HG02763 (cell line): ENCODE measurements at regions not wholly inside any gene's neighbourhood (a gene's known extent, or its start where the extent isn't known, plus 50 kb on each side); places are given as distances from the start of the nearest gene placed in this dataset.

Source experiments
- ATAC-seq: cut with Tn5 transposase; IDR thresholded peaks from one replicate; pipeline ENCODE4 v1.9.1; 2021; ENCODE audit warnings: mild to moderate bottlenecking, moderate library complexity; ENCODE audit not compliant: unreplicated experiment

GRCh38 chr13:99027661-99028425 lies 50.0 kb upstream of the DOCK9 start:
- no peak for ATAC-seq

GRCh38 chr13:99028890-99029289 lies 51.0 kb upstream of the DOCK9 start:
- no peak for ATAC-seq

GRCh38 chr13:99029576-99029975 lies 51.7 kb upstream of the DOCK9 start:
- ATAC-seq = no peak

DNA sequence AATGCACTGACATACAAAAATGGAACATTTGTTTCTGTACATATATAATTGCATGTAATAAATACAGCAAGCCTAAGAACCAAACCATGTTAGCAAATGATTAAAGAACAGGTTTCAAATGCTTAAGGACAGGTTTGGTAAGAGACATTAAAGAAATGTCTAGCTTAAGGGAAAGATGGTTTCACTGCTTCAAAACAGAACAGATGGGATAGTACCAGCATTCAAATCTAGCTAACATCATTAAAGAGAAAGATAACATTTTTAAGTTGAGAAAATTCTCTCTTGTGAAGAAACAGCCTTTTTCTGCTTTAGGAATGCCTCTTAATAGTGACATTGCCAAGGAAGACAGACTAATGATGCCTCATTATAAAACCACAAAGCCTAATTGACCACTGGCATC lies 52.5 kb upstream of the DOCK9 start:
- ATAC-seq = no peak

DNA sequence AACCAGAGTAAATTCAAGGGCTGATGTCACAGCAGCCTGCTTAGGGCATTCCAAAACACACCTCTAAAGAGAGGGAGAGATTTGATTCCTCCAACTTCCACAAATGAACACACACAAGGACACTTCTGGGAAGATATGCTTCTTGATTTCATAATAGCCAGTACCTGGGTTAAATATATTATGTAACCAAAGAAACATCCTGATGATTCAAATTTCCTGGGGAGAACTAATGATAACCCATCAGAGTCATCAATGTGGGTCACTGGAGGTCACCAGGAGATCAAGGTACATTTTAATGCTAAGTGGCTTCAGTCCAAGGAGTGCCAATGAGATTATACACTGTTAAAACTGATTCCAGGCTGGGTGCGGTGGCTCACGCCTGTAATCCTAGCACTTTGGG lies 54.0 kb upstream of the DOCK9 start:
- ATAC-seq = no peak

DNA sequence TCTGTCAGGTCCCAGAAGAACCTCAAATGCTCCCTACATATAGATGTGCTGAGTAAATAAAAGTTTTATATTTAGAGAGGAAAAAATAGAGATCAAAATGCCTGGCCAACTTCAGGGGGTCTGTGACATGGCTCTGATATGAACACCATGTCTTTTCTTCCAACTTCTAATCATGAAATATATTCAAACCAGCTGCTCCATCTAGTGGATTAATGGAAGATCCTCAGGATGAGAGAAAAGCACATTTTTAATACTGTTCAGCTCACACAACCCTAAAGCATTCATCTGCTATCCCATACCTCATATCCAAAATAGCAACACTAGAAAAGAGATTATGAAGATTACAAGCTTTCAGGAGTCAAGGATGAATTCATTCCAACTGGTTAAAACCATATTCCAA lies 56.0 kb upstream of the DOCK9 start:
- ATAC-seq = no peak

GRCh38 chr13:99034333-99035085 lies 56.6 kb upstream of the DOCK9 start:
- no peak for ATAC-seq

DNA sequence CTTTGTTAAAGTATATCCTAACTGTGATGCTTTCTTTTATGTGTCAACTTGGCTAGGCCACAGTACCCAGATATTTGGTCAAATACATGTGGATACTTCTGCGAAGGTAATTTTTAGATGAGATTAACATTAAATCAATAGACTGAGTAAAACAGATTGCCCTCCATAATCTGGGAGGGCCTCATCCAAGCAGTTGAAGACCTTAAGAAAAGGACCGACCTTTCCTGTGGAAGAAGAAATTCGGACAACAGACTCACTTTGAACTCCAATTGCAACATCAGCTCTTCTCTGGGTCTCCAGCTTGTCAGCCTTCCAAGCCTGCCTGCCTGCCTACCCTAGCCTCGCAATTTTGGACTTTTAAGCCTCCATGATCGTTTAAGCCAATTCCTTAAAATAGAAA lies 57.9 kb upstream of the DOCK9 start:
- ATAC-seq = no peak

DNA sequence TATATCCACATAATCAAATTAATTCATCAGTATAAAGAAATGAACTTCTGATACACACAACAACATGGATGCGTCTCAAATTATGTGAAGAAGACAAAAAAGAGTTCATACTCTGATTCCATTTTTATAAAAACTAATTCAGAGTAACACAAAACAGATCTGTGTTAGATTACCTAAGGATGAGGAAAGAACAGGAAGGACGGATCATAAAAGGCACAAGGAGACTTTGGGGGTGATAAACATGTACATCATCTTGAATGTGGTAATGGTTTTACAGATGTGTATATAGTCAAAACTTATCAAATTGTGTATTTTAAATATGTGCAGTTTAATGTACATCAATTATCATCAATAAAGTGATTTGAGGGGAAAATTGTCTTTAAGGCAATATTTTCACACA lies 59.9 kb upstream of the DOCK9 start:
- no peak for ATAC-seq

DNA sequence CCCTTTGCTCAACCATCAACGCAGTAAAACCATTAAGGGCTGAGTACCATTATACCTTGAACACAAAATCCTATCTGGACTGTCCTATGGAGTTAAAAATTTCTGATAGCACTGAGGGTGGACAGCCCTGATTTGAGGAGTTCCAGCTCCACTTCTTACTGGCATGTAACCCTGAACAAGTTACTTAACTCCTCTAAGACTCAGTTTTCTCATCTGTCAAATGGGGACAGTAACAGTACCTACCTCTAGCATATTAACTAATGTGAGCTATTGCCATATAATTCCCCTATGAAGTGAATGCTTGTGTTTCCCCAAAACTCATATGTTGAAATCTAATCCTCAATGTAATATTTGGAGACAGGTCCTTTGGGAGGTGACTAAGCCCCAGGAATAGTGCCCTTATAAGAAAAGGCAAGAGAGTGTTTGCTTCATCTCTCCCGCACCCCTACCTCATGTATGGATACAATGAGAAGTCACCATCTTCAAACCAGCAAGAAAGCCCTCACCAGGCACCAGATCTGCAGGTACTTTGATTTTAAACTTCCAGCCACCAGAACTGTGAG lies 61.9 kb upstream of the DOCK9 start:
- no peak for ATAC-seq

- ATAC-seq = no peak
These were observed 62.8 kb upstream of the DOCK9 start for GRCh38 chr13:99040536-99041131.

- ATAC-seq = no peak
These were observed 63.5 kb upstream of the DOCK9 start for GRCh38 chr13:99041337-99041736.

GRCh38 chr13:99041788-99042187 lies 63.9 kb upstream of the DOCK9 start:
- no peak for ATAC-seq

DNA sequence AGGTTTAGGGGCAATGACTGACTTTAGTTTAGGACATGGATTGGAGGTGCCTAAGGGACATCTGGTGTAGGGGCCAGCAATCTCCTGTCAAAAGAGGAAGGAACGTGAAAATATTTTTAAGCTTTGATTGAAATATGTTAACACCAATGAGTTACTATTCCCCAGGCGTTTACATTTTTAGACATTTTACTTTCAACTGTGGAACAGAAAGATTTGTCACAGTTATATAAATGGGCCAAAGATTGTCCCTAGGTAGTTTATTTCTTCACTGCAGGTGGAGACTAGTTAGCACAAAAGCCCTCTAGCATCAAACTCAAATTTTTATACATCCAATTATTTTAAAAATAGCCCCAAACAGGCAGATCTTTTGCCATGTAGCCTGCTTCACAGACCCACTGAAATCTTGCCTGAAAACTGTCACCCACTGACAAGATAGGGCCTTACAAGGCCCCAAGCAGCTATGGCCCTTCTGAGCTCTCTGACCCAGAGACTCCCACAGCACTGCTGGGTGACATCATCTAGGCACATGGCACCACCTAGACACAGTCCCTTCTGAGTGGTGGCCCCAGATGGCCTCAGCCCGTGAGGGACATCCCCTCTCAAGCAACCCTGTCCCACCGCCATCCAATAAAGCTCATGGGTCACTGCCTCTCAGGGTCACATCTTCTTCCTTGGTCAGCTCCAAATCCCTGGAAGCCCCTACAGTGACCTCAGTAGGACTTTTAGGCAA lies 64.8 kb upstream of the DOCK9 start:
- ATAC-seq = no peak

DNA sequence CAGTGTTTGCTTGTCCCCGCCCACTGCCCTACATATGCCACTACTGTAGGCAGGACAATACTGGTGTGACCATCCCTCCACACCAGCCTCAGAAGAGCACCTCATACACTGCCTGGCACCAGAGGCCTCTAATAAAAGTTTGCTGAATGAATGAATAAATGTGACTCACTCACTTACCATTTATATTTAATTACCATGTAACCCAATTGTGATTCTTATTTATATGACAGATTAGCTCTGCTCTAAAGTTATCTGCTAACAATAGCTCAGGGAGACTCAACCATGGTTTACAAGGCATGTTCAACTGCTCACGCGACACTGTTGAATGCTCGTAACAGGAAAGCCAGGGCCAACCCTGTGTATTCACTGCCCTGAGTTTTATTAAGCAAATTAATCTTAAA lies 66.0 kb upstream of the DOCK9 start:
- ATAC-seq = no peak

DNA sequence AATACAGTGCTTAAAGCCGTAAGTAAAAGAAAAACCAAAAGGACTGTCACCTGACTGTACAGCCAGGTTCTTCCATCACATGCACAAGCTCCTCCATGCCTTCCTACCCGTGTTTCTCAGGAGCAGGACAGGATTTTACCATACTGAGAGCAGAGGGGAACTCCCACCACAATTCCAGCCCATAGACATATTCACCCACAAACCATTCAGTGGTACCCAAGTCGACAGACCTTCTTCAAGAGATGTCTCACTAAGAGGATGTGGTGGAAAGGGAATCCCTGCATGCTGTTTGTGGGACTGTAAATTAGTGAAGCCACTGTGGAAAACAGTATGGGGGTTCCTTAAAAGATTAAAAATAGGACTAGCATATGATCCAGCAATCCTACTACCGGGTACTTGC lies 66.9 kb upstream of the DOCK9 start:
- ATAC-seq = no peak

- ATAC-seq = no peak
These were observed 67.5 kb upstream of the DOCK9 start for GRCh38 chr13:99045396-99045795.

DNA sequence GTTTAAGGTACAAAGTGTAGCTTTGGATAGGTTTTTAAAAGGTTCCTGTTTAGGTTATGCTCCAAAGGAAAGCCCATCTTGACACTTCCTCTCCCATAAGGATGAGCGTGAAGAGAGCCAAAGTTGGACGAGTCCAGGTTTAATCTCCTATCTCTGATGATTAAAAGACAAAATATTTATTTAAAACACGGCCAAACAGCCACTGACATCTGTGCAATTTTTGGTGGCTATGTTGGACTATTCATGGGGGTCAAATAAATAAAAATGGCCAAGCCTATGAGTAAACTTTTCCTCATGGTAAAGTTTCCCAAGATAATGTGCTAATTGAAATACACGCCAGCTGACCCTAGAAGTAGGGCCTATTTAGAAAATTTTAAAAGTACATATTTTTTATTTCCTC lies 69.0 kb upstream of the DOCK9 start:
- ATAC-seq = no peak

- no peak for ATAC-seq
These were observed 73.2 kb upstream of the DOCK9 start for GRCh38 chr13:99050983-99051488.

DNA sequence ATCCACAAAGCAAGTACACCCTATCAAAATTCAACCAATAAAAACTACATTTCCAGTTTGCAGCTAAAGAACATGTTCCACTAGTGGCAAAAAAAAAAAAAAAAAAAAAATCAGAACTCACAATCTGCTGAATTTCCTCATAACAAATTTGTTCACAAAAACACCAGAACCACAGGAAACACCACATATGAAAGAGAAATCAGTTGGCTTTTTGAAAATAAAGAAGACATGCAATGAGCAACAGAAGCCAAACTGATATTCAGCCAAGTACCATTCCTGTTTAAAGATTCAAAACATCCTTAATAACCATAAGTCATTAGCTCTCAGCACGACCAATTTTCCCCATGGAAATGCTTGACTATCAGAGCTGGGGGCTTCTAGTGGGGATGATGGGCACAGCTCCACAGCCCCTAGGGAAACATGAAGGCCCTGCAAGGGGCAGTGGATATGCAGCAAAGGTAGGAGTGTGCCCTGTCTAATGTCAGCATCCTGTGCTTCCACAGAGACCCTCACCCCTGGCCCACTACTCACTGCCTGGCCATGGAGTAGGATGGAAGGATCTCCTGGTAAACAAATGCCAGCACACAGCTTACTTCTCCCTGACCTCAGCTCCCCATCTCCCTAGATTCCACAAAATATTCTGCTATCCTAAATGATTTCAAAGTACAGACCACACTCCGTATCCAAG lies 74.0 kb upstream of the DOCK9 start:
- ATAC-seq = no peak
